Fibroblast of the aortic adventitia (primary cell): ENCODE measurements at regions not wholly inside any gene's neighbourhood (a gene's known extent, or its start where the extent isn't known, plus 50 kb on each side); places are given as distances from the start of the nearest gene placed in this dataset.

Source experiments
- DNase-seq: peaks from one replicate; pipeline ENCODE4 v3.0.0-alpha.2; 2010; ENCODE audit warnings: low read depth
- H3K4me3 ChIP-seq: 2 replicates; pipeline ENCODE4 v1.5.1; 2011; ENCODE audit warnings: low read depth, mild to moderate bottlenecking, control low read depth, low read length, moderate library complexity
- CTCF ChIP-seq: IDR thresholded peaks from 2 replicates; pipeline ENCODE4 v1.5.1; 2011; ENCODE audit warnings: mild to moderate bottlenecking, low read length, control low read depth, inconsistent platforms; ENCODE audit not compliant: insufficient read depth

- TF ChIP-seq CTCF = no peak
- H3K4me3 ChIP-seq = no peak overlapping the region
- peak; percentile 28 for DNase-seq
Measured at GRCh38 chr4:147192679-147193078, 247.0 kb upstream of the TTC29 start.

- no peak for TF ChIP-seq CTCF
- DNase-seq = peak; percentile 14
- H3K4me3 ChIP-seq = no peak overlapping the region
Measured at GRCh38 chr4:147194114-147194513, 248.4 kb upstream of the TTC29 start.

GRCh38 chr4:147194604-147195003 lies 248.9 kb upstream of the TTC29 start:
- no peak for TF ChIP-seq CTCF
- no peak overlapping the region for H3K4me3 ChIP-seq
- peak; percentile 13 for DNase-seq

- no peak overlapping the region for H3K4me3 ChIP-seq
- TF ChIP-seq CTCF = no peak
- DNase-seq = peak; percentile 12
Measured at GRCh38 chr4:147195386-147195785, 249.7 kb upstream of the TTC29 start.

- H3K4me3 ChIP-seq = no peak overlapping the region
- TF ChIP-seq CTCF = no peak
- DNase-seq = peak; percentile 63
Measured at GRCh38 chr4:147198411-147199051, 252.9 kb upstream of the TTC29 start.

GRCh38 chr4:147201016-147201415 lies 255.4 kb upstream of the TTC29 start:
- no peak for DNase-seq
- H3K4me3 ChIP-seq = no peak overlapping the region
- TF ChIP-seq CTCF = no peak

GRCh38 chr4:147206807-147207206 lies 261.1 kb upstream of the TTC29 start:
- H3K4me3 ChIP-seq = no peak overlapping the region
- no peak for DNase-seq
- no peak for TF ChIP-seq CTCF
